ENCODE measurements at regions not wholly inside any gene's neighbourhood (a gene's known extent, or its start where the extent isn't known, plus 50 kb on each side); places are given as distances from the start of the nearest gene placed in this dataset.

- Histone ChIP-seq H3K36me3 (no peaks in the 10 kb centered on the region), H3K9me3 (no peaks in the 10 kb centered on the region), H3K27me3 (no peaks in the 10 kb centered on the region), H3K4me3 (no peak overlapping the region), H3K27ac (no peak overlapping the region), H3K4me1 (no peaks in the 10 kb centered on the region)
- no peak for TF ChIP-seq CTCF (IDR thresholded peaks at IDR 0.05)
- DNase-seq (no peak), ATAC-seq (no peak)
- intact Hi-C loops (cut with DNase I) = no loop called here
These were observed 162.4 kb upstream of the PPP2R3A start for GRCh38 chr3:135803028-135803692.

DNA sequence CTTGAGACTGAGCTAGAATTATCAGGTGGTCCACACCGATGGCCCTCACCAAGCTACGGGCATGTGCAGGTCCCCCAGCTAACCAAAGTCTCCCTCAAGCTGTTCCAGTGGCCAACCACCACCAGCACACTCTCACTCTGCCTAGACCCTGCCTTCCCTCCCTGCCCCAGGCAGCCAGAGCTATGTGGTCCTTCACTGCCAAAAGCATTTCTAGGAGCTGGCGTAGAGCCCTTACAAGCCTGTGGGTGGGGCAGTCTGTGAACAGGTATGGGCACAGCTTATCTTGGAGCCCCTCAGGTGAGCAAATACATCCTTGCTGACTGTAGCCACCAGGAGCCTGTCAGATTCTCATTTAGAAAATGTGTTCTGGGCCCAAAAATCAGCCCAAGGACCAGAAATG is 159.8 kb upstream of the PPP2R3A start:
- no peaks in the 10 kb centered on the region for H3K36me3 ChIP-seq
- H3K4me1 ChIP-seq = no peaks in the 10 kb centered on the region
- no peaks in the 10 kb centered on the region for H3K9me3 ChIP-seq
- no peak for TF ChIP-seq CTCF (IDR thresholded peaks at IDR 0.05)
- no peak overlapping the region for H3K4me3 ChIP-seq
- ATAC-seq = no peak
- intact Hi-C loops (cut with DNase I) = no loop called here
- H3K27ac ChIP-seq = no peak overlapping the region
- H3K27me3 ChIP-seq = peaks cover 0 to 15% of the 10 kb centered on the region in 2 donors
- DNase-seq = peak in 1 of 4 donors; percentile 12

DNA sequence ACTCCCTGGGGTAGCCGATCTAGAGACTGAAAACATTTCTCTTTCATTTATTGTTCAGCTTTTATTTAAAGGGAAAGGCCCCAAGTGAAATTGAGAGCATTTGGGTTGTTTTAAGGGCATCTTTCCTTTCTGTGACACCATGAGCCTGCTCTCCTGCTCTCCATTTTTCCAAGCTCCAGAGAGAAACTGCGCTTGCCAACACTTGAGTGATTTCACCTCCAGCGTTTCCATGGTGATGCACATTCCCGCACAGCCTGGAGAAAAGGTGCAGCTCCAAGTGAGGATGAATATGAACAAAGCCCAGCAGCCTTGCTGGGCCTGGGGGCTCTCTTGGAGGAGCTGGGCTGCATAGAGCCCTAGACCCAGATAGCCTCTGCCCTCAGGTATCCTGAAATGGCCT is 159.2 kb upstream of the PPP2R3A start:
- no peak overlapping the region for H3K27ac ChIP-seq
- intact Hi-C loops (cut with DNase I) = no loop called here
- H3K4me1 ChIP-seq = no peaks in the 10 kb centered on the region
- no peak for TF ChIP-seq CTCF (IDR thresholded peaks at IDR 0.05)
- no peak overlapping the region for H3K4me3 ChIP-seq
- H3K36me3 ChIP-seq = no peaks in the 10 kb centered on the region
- ATAC-seq = no peak
- peak in 1 of 4 donors; percentile 28 for DNase-seq
- peaks cover 0 to 15% of the 10 kb centered on the region in 2 donors for H3K27me3 ChIP-seq
- no peaks in the 10 kb centered on the region for H3K9me3 ChIP-seq

DNA sequence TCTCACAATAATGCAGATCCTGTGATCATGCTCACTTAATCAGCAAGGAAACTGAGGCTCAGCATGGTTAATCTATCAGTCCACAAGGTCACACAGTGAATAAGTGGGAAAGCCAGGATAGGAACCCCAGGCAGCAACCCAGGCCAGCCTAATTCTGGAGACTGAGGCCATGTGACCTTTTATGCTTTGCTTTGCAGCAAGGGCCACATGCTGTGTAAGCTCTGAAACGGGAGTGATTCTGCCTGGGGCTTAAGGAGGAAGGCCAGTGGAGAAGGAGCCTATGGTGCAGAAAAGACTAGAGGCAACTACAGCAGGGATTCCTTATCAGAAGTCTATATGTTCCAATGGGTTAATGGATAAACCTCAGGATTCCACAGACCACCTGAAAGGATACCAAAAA is 157.6 kb upstream of the PPP2R3A start:
- Histone ChIP-seq H3K4me3 (no peak overlapping the region), H3K9me3 (no peaks in the 10 kb centered on the region), H3K4me1 (no peaks in the 10 kb centered on the region), H3K36me3 (no peaks in the 10 kb centered on the region), H3K27ac (no peak overlapping the region), H3K27me3 (peaks cover 0 to 15% of the 10 kb centered on the region in 2 donors)
- no peak for DNase-seq
- no peak for ATAC-seq
- no peak for TF ChIP-seq CTCF (IDR thresholded peaks at IDR 0.05)
- intact Hi-C loops (cut with DNase I) = no loop called here

DNA sequence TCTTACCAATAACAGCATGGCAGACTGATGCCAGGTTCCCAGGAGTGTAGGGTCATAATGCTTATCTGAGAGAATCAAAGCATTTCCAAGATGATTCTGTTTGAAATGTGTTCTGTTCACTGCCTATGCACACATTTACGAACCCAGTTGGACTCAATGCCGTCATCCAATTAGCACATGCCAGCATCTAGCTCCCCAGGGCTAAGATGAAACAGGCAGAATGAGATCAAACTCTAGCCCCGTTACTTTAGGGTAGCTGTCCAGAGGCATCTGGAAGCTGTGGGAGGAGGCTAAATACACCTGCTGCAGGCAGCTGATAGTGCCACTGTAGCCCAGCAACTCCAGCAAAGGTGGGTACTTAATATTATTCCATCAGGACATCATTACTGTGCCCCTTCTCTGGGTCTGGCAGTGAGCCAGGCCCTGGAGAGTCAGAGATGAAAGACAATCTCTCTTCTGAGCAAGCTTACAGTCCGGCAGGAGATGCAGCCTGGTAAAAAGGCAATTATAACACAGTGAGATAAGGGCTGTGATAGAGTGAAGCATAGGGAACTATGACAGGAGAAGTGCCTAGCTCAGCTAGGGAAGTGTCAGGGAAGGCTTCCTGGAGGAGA is 156.4 kb upstream of the PPP2R3A start:
- no peaks in the 10 kb centered on the region for H3K9me3 ChIP-seq
- intact Hi-C loops (cut with DNase I) = no loop called here
- ATAC-seq (no peak), DNase-seq (no peak)
- H3K4me1 ChIP-seq = no peaks in the 10 kb centered on the region
- TF ChIP-seq CTCF (IDR thresholded peaks at IDR 0.05) = no peak
- H3K27me3 ChIP-seq = peaks cover 0 to 15% of the 10 kb centered on the region in 2 donors
- H3K27ac ChIP-seq = no peak overlapping the region
- no peaks in the 10 kb centered on the region for H3K36me3 ChIP-seq
- no peak overlapping the region for H3K4me3 ChIP-seq
